PFSK-1 (cell line): ENCODE measurements at regions not wholly inside any gene's neighbourhood (a gene's known extent, or its start where the extent isn't known, plus 50 kb on each side); places are given as distances from the start of the nearest gene placed in this dataset.

Experiments used
- FOXP2 ChIP-seq: optimal IDR thresholded peaks from 2 replicates; pipeline ENCODE3; 2011; ENCODE audit warnings: borderline replicate concordance, control low read depth, inconsistent platforms; ENCODE audit not compliant: insufficient read depth; ENCODE audit errors: extremely low read length, extremely low read depth
- POLR2AphosphoS5 ChIP-seq: IDR thresholded peaks from 2 replicates; pipeline ENCODE4 v1.6.1; 2012; ENCODE audit warnings: low read depth, mild to moderate bottlenecking, control low read depth, low read length, moderate library complexity
- REST ChIP-seq, 2 experiments: IDR thresholded peaks; 2 replicates each; pipeline versions ENCODE4 v1.6.1 to v1.8.0; 2011 to 2012; ENCODE audit warnings: low read depth in 2 of 2, low read length in 2 of 2, control low read depth in 1 of 2, inconsistent platforms in 1 of 2, mild to moderate bottlenecking in 1 of 2, moderate library complexity in 1 of 2; ENCODE audit not compliant: insufficient read depth in 1 of 2
- SIN3A ChIP-seq: IDR thresholded peaks from 2 replicates; pipeline ENCODE4 v1.6.1; 2012; ENCODE audit warnings: mild to moderate bottlenecking, low read length, moderate library complexity, borderline replicate concordance; ENCODE audit not compliant: insufficient read depth
- TAF1 ChIP-seq: IDR thresholded peaks from 2 replicates; pipeline ENCODE4 v1.6.1; 2012; ENCODE audit warnings: low read length, control low read depth, borderline replicate concordance; ENCODE audit not compliant: insufficient read depth

GRCh38 chr7:88396295-88396947, 89.7 kb upstream of the STEAP4 start:
- TF ChIP-seq FOXP2, result no peak
- no peak for TF ChIP-seq REST (IDR thresholded peaks at IDR 0.05; ENCODE audit: insufficient read depth in 1 of 2, low read depth in 2 of 2, low read length in 2 of 2)
- TF ChIP-seq POLR2AphosphoS5, result no peak

- no peak for TF ChIP-seq REST (IDR thresholded peaks at IDR 0.05; ENCODE audit: insufficient read depth in 1 of 2, low read depth in 2 of 2, low read length in 2 of 2)
Observed at GRCh38 chr7:88395715-88396114, 89.0 kb upstream of the STEAP4 start.

GRCh38 chr7:88391247-88391646, 84.6 kb upstream of the STEAP4 start:
- TF ChIP-seq SIN3A (no peak), FOXP2 (no peak), TAF1 (no peak), REST (IDR thresholded peaks at IDR 0.05; ENCODE audit: insufficient read depth in 1 of 2, low read depth in 2 of 2, low read length in 2 of 2) (no peak), POLR2AphosphoS5 (no peak)

- TF ChIP-seq POLR2AphosphoS5 (no peak), FOXP2 (no peak), REST (IDR thresholded peaks at IDR 0.05; ENCODE audit: insufficient read depth in 1 of 2, low read depth in 2 of 2, low read length in 2 of 2) (no peak), TAF1 (no peak), SIN3A (no peak)
Observed at GRCh38 chr7:88387368-88387767, 80.7 kb upstream of the STEAP4 start.

GRCh38 chr7:88386665-88387156, 80.0 kb upstream of the STEAP4 start:
- TF ChIP-seq TAF1, result no peak
- TF ChIP-seq SIN3A, result no peak
- TF ChIP-seq POLR2AphosphoS5, result no peak
- TF ChIP-seq FOXP2, result no peak
- no peak for TF ChIP-seq REST (IDR thresholded peaks at IDR 0.05; ENCODE audit: insufficient read depth in 1 of 2, low read depth in 2 of 2, low read length in 2 of 2)
